T1000 (cell line): ENCODE measurements at regions not wholly inside any gene's neighbourhood (a gene's known extent, or its start where the extent isn't known, plus 50 kb on each side); places are given as distances from the start of the nearest gene placed in this dataset.
A peak's percentile ranks its signal among the peaks of the same experiment; 100 is the strongest.

Source experiments
- DNase-seq: peaks from one replicate; lab custom pipeline; 2025; ENCODE audit warnings: mixed read lengths; lab: John Stamatoyannopoulos, UW

DNA sequence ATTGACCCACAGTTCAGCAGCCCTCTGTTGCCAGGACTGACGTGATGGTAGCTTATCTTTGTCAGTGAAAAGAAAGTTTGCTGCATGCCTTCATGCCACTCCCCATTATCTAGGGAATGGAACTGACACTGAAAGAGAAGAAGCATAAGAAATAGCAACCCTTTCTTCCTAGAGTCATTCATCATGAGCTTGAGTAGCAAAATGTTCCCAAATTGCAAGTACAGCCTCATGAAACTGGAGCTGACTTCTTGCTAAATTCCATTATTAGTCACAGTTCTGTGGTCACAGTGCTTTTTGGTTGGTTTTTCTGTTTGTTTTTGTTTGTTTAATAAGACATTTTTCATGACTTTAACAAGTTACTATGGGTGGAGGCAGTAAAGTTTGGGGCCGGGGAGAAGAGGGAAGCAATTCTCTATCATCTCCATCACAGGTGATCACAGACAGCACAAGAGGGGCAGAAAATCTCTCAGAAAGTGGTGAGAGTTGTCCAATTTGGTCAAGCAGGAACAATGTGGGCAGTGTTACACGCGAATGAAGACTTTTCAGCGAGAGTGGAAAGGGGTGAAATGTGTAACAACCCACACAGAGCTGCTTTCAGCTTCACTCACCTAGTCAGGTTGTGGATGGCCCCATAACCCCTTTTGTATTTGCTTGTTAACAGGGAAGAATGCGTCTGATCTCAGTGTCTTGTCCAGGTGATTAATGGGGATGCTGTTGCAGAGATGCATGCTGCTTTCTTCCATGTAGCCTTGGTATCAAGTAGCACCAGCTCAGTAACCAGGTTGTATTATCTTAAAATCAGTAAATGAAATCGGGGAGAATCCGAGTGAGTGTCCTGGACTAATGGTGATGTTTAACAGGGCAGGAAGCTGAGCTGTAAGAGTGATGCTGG is 440.4 kb downstream of the DMRT2 start:
- DNase-seq = peak; percentile 4

GRCh38 chr9:1492156-1492555 is 442.0 kb downstream of the DMRT2 start:
- no peak for DNase-seq

DNA sequence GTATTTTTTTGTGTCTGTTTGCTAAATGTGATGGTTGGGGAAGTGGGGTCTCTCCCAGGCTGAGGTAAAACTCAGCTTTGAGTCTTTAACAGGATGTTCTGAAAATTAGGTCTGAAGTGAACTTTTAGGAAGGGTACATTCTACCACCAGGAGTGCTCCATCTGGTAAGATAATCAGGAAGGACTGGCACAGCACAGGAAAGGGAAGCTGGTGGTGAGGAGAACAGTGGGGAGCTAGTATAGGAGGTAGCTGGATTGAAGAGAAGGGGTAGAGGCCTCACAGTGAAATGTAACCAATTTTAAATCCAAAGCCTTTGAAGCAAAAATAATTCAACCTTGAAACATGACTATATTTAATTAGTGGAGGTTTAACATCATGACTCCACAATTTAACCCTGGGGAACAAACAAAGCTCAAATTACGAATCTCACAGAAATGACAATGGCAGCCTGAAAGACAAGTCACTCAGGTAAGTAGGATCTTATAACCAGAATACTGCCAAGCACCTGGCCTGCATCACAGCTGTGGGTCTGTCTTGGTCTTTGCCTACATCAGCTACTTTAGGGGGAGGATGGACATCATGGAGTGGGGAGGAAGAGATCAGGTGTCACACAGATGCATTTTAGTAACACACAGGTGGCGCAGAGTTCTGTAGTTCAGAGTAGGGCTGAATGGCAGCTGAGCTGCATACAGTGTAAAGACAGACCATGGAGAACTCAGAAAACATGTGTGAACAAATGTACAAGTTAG is 445.3 kb downstream of the DMRT2 start:
- DNase-seq = no peak

DNA sequence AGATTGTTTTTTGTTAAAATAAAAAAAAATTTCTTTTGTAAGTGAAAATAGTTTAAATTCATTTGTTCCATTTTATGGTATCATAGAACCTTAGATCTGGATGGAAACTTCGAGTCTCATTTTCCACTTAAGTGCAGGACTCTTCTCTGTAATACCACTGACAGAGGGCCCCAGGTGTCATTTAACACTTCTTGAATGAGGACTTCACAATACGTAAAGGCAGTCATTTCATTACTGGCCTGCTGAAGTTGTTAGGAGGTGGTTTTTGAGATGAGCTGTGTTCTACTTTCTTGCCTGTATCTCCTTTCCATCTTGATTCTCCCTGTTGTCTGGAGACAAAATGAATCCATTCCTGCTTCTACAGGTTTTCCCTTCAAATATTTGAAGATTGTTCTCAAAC is 455.3 kb downstream of the DMRT2 start:
- no peak for DNase-seq

DNA sequence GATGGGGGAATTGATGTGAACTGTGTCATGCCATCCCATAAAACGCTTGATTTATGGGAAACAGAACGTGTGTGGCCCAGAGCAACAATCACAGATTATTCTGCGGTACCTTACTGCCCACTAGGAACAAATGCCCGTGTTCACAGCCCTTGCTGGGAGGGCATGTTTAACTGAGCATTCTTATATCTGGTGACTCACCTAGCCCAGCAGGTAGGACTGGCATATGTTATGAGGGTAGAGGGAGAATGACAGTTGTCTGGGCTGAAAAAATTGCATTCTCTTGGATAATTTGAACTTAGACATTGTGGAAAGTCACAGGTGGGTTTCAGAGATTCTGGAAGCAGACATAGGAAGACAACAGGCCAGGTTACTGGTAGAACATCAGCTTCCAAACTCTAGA is 460.6 kb downstream of the DMRT2 start:
- no peak for DNase-seq

- no peak for DNase-seq
These were observed 462.9 kb downstream of the DMRT2 start for GRCh38 chr9:1513105-1513504.

- no peak for DNase-seq
These were observed 464.1 kb downstream of the DMRT2 start for GRCh38 chr9:1514250-1514649.

GRCh38 chr9:1514776-1515363 is 464.7 kb downstream of the DMRT2 start:
- no peak for DNase-seq

- DNase-seq = no peak
These were observed 465.4 kb downstream of the DMRT2 start for GRCh38 chr9:1515557-1515956.

DNA sequence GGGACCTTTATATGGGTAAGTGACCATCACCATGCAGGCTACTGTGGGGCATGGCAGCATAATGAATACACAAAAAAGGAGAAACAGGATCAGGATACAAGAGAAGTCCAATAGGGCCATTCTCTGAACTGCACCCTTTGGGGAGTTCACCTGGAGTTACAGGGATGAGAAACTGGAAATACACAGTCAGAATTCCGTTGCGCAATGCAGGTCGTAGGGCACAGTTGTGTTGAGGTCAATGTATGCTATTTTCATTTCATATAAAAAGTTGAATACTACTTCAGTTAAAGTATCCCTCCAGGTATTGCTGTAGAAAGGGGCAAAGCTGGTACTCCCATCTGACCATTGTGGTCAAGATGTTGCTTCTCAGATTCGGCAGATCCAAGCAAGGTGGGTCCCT is 471.4 kb downstream of the DMRT2 start:
- no peak for DNase-seq

- DNase-seq = no peak
These were observed 472.1 kb downstream of the DMRT2 start for GRCh38 chr9:1522219-1522767.

DNA sequence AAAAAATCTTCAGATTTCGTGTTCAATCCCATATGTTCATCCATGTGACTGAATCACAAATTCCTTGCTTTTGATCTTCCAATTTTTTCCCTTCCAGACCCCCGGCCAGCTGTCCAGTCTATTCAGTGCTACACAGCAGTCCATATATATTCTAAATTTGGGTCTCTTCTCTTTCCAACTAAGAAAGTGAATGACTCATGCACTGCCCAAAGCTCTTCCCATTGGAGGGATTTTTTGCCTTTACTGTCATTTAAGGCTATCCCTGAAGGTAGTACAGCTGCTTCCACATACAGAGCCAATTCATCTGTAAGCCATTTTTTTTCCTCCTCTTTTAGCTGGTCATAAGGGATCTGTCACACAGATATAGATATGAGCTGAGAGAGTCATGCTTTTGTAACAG is 478.3 kb downstream of the DMRT2 start:
- DNase-seq = no peak

DNA sequence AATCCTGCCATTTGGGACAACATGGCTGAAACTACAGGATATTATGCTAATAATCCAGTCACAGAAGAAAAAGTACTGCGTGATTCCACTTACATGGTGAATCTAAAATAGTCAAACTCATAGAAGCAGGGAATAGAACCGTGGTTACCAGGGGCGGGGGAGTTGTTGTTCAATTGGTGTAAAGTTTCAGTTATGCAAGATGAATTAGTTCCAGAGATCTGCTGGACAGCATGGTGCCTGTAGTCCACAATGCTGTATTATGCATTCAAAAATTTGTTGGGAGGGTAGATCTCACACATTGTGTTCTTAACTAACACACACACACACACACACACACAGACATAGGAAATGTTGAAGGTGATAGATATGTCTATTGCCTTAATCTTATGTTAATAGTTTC is 480.5 kb downstream of the DMRT2 start:
- no peak for DNase-seq

DNA sequence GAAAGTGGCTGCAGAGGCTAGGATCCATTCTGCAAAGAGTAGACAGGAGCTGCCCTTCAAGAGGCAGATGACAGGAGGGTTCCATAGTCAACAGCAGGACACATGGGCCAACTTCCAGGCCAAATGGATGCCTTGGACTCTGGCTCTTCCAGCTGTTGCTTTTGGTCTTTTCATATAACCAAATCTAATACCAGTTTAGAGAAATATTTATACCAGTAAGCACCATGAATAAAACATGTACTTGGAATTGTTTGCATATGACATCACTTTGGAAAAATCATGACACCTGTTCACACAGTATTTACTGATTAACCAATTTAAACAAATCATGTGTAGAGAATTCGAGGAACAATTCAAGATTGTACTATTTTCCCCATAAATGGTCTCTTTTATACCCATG is 481.3 kb downstream of the DMRT2 start:
- no peak for DNase-seq

GRCh38 chr9:1532171-1532570 is 482.0 kb downstream of the DMRT2 start:
- no peak for DNase-seq

DNA sequence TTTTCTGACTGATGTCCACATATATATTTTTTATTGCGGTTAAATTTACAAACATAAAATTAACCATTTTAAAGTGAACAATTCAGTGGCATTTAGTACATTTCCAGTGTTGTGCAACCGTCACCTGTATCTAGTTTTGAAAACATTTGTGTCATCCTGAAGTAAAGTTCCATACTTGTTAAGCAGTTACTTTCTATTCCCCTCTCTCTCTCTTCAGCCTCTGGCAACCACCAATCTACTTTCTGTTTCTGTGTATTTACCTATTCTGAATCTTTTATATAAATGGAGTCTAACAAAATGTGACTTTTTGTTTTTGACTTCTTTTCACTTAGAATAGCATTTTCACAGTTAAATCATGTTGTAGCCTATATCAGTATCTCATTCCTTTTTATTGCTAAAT is 480.1 kb upstream of the SMARCA2 start:
- no peak for DNase-seq

GRCh38 chr9:1535599-1535998 is 479.5 kb upstream of the SMARCA2 start:
- no peak for DNase-seq

- no peak for DNase-seq
These were observed 478.5 kb upstream of the SMARCA2 start for GRCh38 chr9:1536522-1537170.

- no peak for DNase-seq
These were observed 476.8 kb upstream of the SMARCA2 start for GRCh38 chr9:1538301-1538700.

GRCh38 chr9:1539216-1539615 is 475.9 kb upstream of the SMARCA2 start:
- no peak for DNase-seq

- DNase-seq = no peak
These were observed 464.5 kb upstream of the SMARCA2 start for GRCh38 chr9:1550636-1551035.
